Activated naive CD4-positive, alpha-beta T cell treated with anti-CD3 and anti-CD28 coated beads, Interleukin-2, amount 50 U/mL, for 24 hours (primary cell): ENCODE measurements at regions not wholly inside any gene's neighbourhood (a gene's known extent, or its start where the extent isn't known, plus 50 kb on each side); places are given as distances from the start of the nearest gene placed in this dataset.

Experiments used
- H3K27ac Mint-ChIP-seq: one replicate; pipeline ENCODE4 v1.8.0; 2021; ENCODE audit warnings: mild to moderate bottlenecking, mixed read lengths
- H3K27me3 Mint-ChIP-seq: one replicate; pipeline ENCODE4 v1.8.0; 2021; ENCODE audit warnings: mixed read lengths
- H3K36me3 Mint-ChIP-seq: one replicate; pipeline ENCODE4 v1.8.0; 2021; ENCODE audit warnings: mixed read lengths
- H3K4me1 Mint-ChIP-seq: one replicate; pipeline ENCODE4 v1.8.0; 2021; ENCODE audit warnings: mixed read lengths
- H3K4me3 Mint-ChIP-seq: one replicate; pipeline ENCODE4 v1.8.0; 2021; ENCODE audit warnings: mild to moderate bottlenecking, mixed read lengths
- H3K9me3 Mint-ChIP-seq: one replicate; pipeline ENCODE4 v1.8.0; 2021; ENCODE audit warnings: mixed read lengths

GRCh38 chr10:31148951-31149350 is 117.3 kb upstream of the ZNF438 start:
- Mint-ChIP-seq H3K27me3 (peaks cover 3% of the 10 kb centered on the region), H3K9me3 (no peaks in the 10 kb centered on the region), H3K36me3 (peaks cover 3% of the 10 kb centered on the region), H3K4me1 (peaks cover 12% of the 10 kb centered on the region), H3K4me3 (no peak overlapping the region), H3K27ac (no peak overlapping the region)

- H3K9me3 Mint-ChIP-seq = no peaks in the 10 kb centered on the region
- H3K27me3 Mint-ChIP-seq = peaks cover 3% of the 10 kb centered on the region
- H3K36me3 Mint-ChIP-seq = peaks cover 4% of the 10 kb centered on the region
- H3K4me3 Mint-ChIP-seq = no peak overlapping the region
- H3K27ac Mint-ChIP-seq = no peak overlapping the region
- peaks cover 12% of the 10 kb centered on the region for H3K4me1 Mint-ChIP-seq
These were observed 118.3 kb upstream of the ZNF438 start for GRCh38 chr10:31149835-31150512.

- Mint-ChIP-seq H3K9me3 (no peaks in the 10 kb centered on the region), H3K4me3 (no peak overlapping the region), H3K4me1 (peaks cover 10% of the 10 kb centered on the region), H3K27me3 (peaks cover 3% of the 10 kb centered on the region), H3K36me3 (peaks cover 4% of the 10 kb centered on the region), H3K27ac (no peak overlapping the region)
These were observed 119.6 kb upstream of the ZNF438 start for GRCh38 chr10:31151301-31151700.

GRCh38 chr10:31152421-31153135 is 120.9 kb upstream of the ZNF438 start:
- no peaks in the 10 kb centered on the region for H3K27me3 Mint-ChIP-seq
- H3K9me3 Mint-ChIP-seq = no peaks in the 10 kb centered on the region

GRCh38 chr10:31153161-31153560 is 121.5 kb upstream of the ZNF438 start:
- Mint-ChIP-seq H3K27ac (no peak overlapping the region), H3K27me3 (no peaks in the 10 kb centered on the region), H3K36me3 (peaks cover 4% of the 10 kb centered on the region), H3K4me3 (no peak overlapping the region), H3K9me3 (no peaks in the 10 kb centered on the region), H3K4me1 (no peaks in the 10 kb centered on the region)

More at GRCh38 chr10:31152421-31153135, 120.9 kb upstream of the ZNF438 start:
- Mint-ChIP-seq H3K4me1 (no peaks in the 10 kb centered on the region), H3K27ac (no peak overlapping the region), H3K36me3 (peaks cover 4% of the 10 kb centered on the region), H3K4me3 (no peak overlapping the region)

DNA sequence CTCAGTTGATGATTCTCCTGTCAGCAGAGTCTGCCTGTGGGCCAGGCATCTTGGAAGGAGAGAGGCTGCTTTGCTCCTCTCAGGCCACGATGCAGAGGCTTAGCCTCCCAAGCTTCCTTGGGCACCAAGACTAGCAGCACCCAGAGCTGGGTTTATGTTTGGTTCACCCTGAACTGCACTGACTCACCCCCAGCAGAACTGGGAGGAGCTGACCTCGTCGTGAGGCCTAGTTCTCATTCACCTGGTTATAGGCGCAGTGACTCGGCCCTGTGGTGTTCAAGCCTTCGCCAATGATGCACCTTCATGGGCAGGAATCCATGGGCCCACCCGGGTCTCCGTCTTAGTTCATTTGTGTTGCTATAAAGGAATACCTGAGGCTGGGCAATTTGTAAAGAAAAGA is 122.0 kb upstream of the ZNF438 start:
- Mint-ChIP-seq H3K27me3 (no peaks in the 10 kb centered on the region), H3K27ac (no peak overlapping the region)

GRCh38 chr10:31154996-31155395 is 123.3 kb upstream of the ZNF438 start:
- H3K4me1 Mint-ChIP-seq = no peaks in the 10 kb centered on the region
- no peak overlapping the region for H3K27ac Mint-ChIP-seq
- no peak overlapping the region for H3K4me3 Mint-ChIP-seq
- H3K27me3 Mint-ChIP-seq = no peaks in the 10 kb centered on the region
- H3K9me3 Mint-ChIP-seq = no peaks in the 10 kb centered on the region
- H3K36me3 Mint-ChIP-seq = peaks cover 2% of the 10 kb centered on the region

More for the DNA sequence above, 122.0 kb upstream of the ZNF438 start:
- Mint-ChIP-seq H3K9me3 (no peaks in the 10 kb centered on the region), H3K36me3 (peaks cover 2% of the 10 kb centered on the region), H3K4me3 (no peak overlapping the region), H3K4me1 (no peaks in the 10 kb centered on the region)

GRCh38 chr10:31157123-31158010 is 125.7 kb upstream of the ZNF438 start:
- no peak overlapping the region for H3K4me3 Mint-ChIP-seq
- H3K36me3 Mint-ChIP-seq = peaks cover 2% of the 10 kb centered on the region
- no peaks in the 10 kb centered on the region for H3K27me3 Mint-ChIP-seq
- no peaks in the 10 kb centered on the region for H3K4me1 Mint-ChIP-seq
- H3K9me3 Mint-ChIP-seq = peaks cover 7% of the 10 kb centered on the region
- no peak overlapping the region for H3K27ac Mint-ChIP-seq

GRCh38 chr10:31158011-31158658 is 126.5 kb upstream of the ZNF438 start:
- no peaks in the 10 kb centered on the region for H3K27me3 Mint-ChIP-seq
- H3K4me1 Mint-ChIP-seq = no peaks in the 10 kb centered on the region
- H3K9me3 Mint-ChIP-seq = peaks cover 7% of the 10 kb centered on the region
- peaks cover 2% of the 10 kb centered on the region for H3K36me3 Mint-ChIP-seq
- H3K4me3 Mint-ChIP-seq = no peak overlapping the region
- no peak overlapping the region for H3K27ac Mint-ChIP-seq

- no peaks in the 10 kb centered on the region for H3K9me3 Mint-ChIP-seq
- H3K27ac Mint-ChIP-seq = no peak overlapping the region
- H3K4me1 Mint-ChIP-seq = no peaks in the 10 kb centered on the region
- H3K27me3 Mint-ChIP-seq = peaks cover 4% of the 10 kb centered on the region
- H3K36me3 Mint-ChIP-seq = peaks cover 2% of the 10 kb centered on the region
- no peak overlapping the region for H3K4me3 Mint-ChIP-seq
These were observed 134.9 kb upstream of the ZNF438 start for GRCh38 chr10:31166606-31167005.

DNA sequence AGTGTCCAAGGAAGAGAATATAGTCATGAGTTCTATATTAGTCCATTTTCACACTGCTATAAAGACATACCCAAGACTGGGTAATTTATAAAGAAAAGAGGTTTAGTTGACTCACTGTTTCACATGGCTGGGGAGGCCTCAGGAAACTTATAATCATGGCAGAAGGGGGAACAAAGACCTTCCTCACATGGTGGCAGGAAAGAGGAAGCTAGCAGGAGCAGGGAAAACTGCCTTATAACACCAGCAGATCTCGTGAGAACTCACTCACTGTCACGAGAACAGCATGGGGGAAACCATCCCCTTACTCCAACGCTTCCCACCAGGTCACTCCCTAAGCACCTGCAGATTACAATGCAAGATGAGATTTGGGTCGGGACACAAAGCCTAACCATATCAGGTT is 139.0 kb upstream of the ZNF438 start:
- Mint-ChIP-seq H3K4me3 (no peak overlapping the region), H3K27me3 (peaks cover 5% of the 10 kb centered on the region), H3K4me1 (no peaks in the 10 kb centered on the region), H3K27ac (no peak overlapping the region), H3K36me3 (peaks cover 8% of the 10 kb centered on the region), H3K9me3 (peaks cover 13% of the 10 kb centered on the region)

- H3K4me3 Mint-ChIP-seq = no peak overlapping the region
- H3K9me3 Mint-ChIP-seq = peaks cover 17% of the 10 kb centered on the region
- H3K4me1 Mint-ChIP-seq = no peaks in the 10 kb centered on the region
- H3K27me3 Mint-ChIP-seq = peaks cover 5% of the 10 kb centered on the region
- H3K27ac Mint-ChIP-seq = no peak overlapping the region
- H3K36me3 Mint-ChIP-seq = peaks cover 8% of the 10 kb centered on the region
These were observed 139.9 kb upstream of the ZNF438 start for GRCh38 chr10:31171402-31172083.

DNA sequence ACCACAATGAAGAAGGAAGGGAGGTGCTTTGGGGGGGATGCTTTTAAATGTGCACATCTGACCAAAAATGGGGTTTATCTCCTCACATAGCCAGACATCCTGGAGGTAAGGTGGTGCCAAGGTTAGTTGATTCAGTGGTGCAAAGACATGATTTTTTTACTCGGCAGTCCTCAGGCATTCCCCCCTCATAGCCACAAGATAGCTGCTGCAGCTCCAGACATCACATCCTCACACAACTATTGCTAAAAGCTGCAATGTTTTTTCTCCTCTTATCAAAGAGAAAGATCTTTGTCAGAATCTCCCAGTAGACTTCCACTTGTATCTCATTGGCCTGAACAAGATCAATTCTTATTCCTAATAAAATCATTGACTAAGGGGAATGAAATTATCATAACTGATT is 141.3 kb upstream of the ZNF438 start:
- H3K4me3 Mint-ChIP-seq = no peak overlapping the region
- peaks cover 1% of the 10 kb centered on the region for H3K27me3 Mint-ChIP-seq
- peaks cover 6% of the 10 kb centered on the region for H3K36me3 Mint-ChIP-seq
- peaks cover 17% of the 10 kb centered on the region for H3K9me3 Mint-ChIP-seq
- no peaks in the 10 kb centered on the region for H3K4me1 Mint-ChIP-seq
- no peak overlapping the region for H3K27ac Mint-ChIP-seq

DNA sequence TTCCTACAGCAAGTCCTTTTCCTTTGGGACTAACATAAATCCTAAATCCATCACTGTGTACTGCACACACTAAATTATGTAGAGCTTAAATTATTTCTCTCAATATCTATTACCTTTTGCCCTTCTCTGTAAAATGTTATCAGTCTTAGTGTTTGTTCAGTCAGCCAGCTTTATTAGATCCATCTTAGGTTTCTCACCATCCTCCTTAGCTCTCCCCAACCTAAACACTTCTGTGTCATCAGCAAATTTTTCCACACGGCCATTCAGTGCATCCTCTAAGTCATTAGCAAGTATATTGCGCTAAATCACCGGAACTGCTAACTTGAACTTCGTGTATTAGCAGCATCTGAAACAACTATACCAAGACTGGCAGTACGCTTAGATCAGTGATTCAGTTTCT is 142.1 kb upstream of the ZNF438 start:
- H3K9me3 Mint-ChIP-seq = peaks cover 17% of the 10 kb centered on the region
- H3K27ac Mint-ChIP-seq = no peak overlapping the region
- no peaks in the 10 kb centered on the region for H3K4me1 Mint-ChIP-seq
- peaks cover 1% of the 10 kb centered on the region for H3K27me3 Mint-ChIP-seq
- H3K4me3 Mint-ChIP-seq = no peak overlapping the region
- peaks cover 6% of the 10 kb centered on the region for H3K36me3 Mint-ChIP-seq
